ENCODE measurements at regions not wholly inside any gene's neighbourhood (a gene's known extent, or its start where the extent isn't known, plus 50 kb on each side); places are given as distances from the start of the nearest gene placed in this dataset.

GRCh38 chr4:12265554-12265953 is 836.9 kb upstream of the HS3ST1 start:
- no peak for DNase-seq

- no peak for DNase-seq
Measured at GRCh38 chr4:12260453-12260852, 831.8 kb upstream of the HS3ST1 start.

GRCh38 chr4:12244973-12245372 is 816.3 kb upstream of the HS3ST1 start:
- DNase-seq: no peak

- no peak for DNase-seq
Measured at GRCh38 chr4:12242354-12242753, 813.7 kb upstream of the HS3ST1 start.

GRCh38 chr4:12239897-12240636 is 811.4 kb upstream of the HS3ST1 start:
- no peak for DNase-seq

- DNase-seq: no peak
Measured at GRCh38 chr4:12231098-12231497, 802.4 kb upstream of the HS3ST1 start.

- no peak for DNase-seq
Measured at GRCh38 chr4:12221031-12221430, 792.3 kb upstream of the HS3ST1 start.

GRCh38 chr4:12211636-12212035 is 782.9 kb upstream of the HS3ST1 start:
- no peak for DNase-seq

GRCh38 chr4:12207396-12207795 is 778.7 kb upstream of the HS3ST1 start:
- DNase-seq: no peak

- no peak for DNase-seq
Measured at GRCh38 chr4:12206091-12206490, 777.4 kb upstream of the HS3ST1 start.

GRCh38 chr4:12203945-12204344 is 775.3 kb upstream of the HS3ST1 start:
- DNase-seq: no peak

GRCh38 chr4:12200226-12200625 is 771.5 kb upstream of the HS3ST1 start:
- no peak for DNase-seq

GRCh38 chr4:12186526-12186925 is 757.8 kb upstream of the HS3ST1 start:
- DNase-seq: no peak

GRCh38 chr4:12178614-12179610 is 750.2 kb upstream of the HS3ST1 start:
- DNase-seq: no peak

- DNase-seq: no peak
Measured at GRCh38 chr4:12177416-12177815, 748.7 kb upstream of the HS3ST1 start.

GRCh38 chr4:12173496-12173895 is 744.8 kb upstream of the HS3ST1 start:
- DNase-seq: no peak

- no peak for DNase-seq
Measured at GRCh38 chr4:12172198-12172973, 743.7 kb upstream of the HS3ST1 start.

GRCh38 chr4:12170308-12170707 is 741.6 kb upstream of the HS3ST1 start:
- DNase-seq: no peak

GRCh38 chr4:12165616-12166015 is 736.9 kb upstream of the HS3ST1 start:
- no peak for DNase-seq

- no peak for DNase-seq
Measured at GRCh38 chr4:12146339-12146738, 717.6 kb upstream of the HS3ST1 start.

GRCh38 chr4:12145768-12146167 is 717.1 kb upstream of the HS3ST1 start:
- DNase-seq: no peak

- no peak for DNase-seq
Measured at GRCh38 chr4:12145106-12145505, 716.4 kb upstream of the HS3ST1 start.

GRCh38 chr4:12144051-12144450 is 715.4 kb upstream of the HS3ST1 start:
- no peak for DNase-seq

Data from NCI-H187 treated with DMSO at 0.1 percent for 48 hours (cell line).